Panc1 (cell line): ENCODE measurements at regions not wholly inside any gene's neighbourhood (a gene's known extent, or its start where the extent isn't known, plus 50 kb on each side); places are given as distances from the start of the nearest gene placed in this dataset.
"Not testable (repeated sequence)": the region's sequence is repeated elsewhere in the genome, so short reads cannot be mapped to it uniquely, and the experiment has no call there.

Source experiments
- ATAC-seq: fragments of 200-7000 bp; cut with Tn5 transposase; 2 replicates; pipeline ENCODE4 v1.9.1; 2020; ENCODE audit warnings: mild to moderate bottlenecking, moderate library complexity
- BruUV-seq: library from RNA; stranded (reverse); fragments of 400-500 nt; replicated peaks from 2 replicates; lab custom pipeline; 2021; lab: Mats Ljungman, UMichigan
- CTCF ChIA-PET: fragments of 300-600 bp; sonication (Branson Sonifier 250); formaldehyde crosslinking; loops from one replicate; lab custom pipeline; 2022; ENCODE audit warnings: antibody characterized with exemption; lab: Charles Lee
- POLR2A ChIA-PET: fragments of 300-600 bp; sonication (Branson Sonifier 250); formaldehyde crosslinking; loops from one replicate; lab custom pipeline; 2022; ENCODE audit warnings: antibody characterized with exemption; lab: Charles Lee
- DNase-seq: peaks from one replicate; pipeline ENCODE4 v3.0.0-alpha.2; 2010; ENCODE audit warnings: low read depth, low spot score
- H3K27ac ChIP-seq: 2 replicates; pipeline ENCODE4 v1.5.1; 2011; ENCODE audit warnings: mild to moderate bottlenecking, low read length, inconsistent platforms
- H3K27me3 ChIP-seq: fragments of 200-500 bp; sonication (Bioruptor generic); 2 replicates; pipeline ENCODE4 v1.6.0; 2014; ENCODE audit warnings: low read length, inconsistent platforms; ENCODE audit not compliant: control insufficient read depth, insufficient read depth
- H3K36me3 ChIP-seq: fragments of 200-500 bp; sonication (Bioruptor generic); 2 replicates; pipeline ENCODE4 v1.5.1; 2014; ENCODE audit warnings: inconsistent platforms, mild to moderate bottlenecking, low read length, moderate library complexity; ENCODE audit not compliant: control insufficient read depth, insufficient read depth
- H3K4me1 ChIP-seq: 2 replicates; pipeline ENCODE4 v1.5.1; 2011; ENCODE audit warnings: inconsistent platforms, mild to moderate bottlenecking, low read length, moderate library complexity; ENCODE audit not compliant: control insufficient read depth, insufficient read depth
- H3K4me3 ChIP-seq, 2 experiments: 2 replicates each; pipeline ENCODE4 v1.5.1; 2011 to 2012; ENCODE audit warnings: low read depth in 2 of 2, low read length in 2 of 2, mild to moderate bottlenecking in 2 of 2, inconsistent platforms in 1 of 2, moderate library complexity in 1 of 2
- H3K9me3 ChIP-seq: fragments of 200-500 bp; sonication (Bioruptor generic); 2 replicates; pipeline ENCODE4 v1.5.1; 2014; ENCODE audit warnings: low read depth, mild to moderate bottlenecking, inconsistent platforms, low read length, moderate library complexity; ENCODE audit not compliant: control insufficient read depth, insufficient read depth
- POLR2AphosphoS5 ChIP-seq: IDR thresholded peaks from 2 replicates; pipeline ENCODE4 v1.6.1; 2012; ENCODE audit warnings: mild to moderate bottlenecking, low read depth, low read length, moderate library complexity
- REST ChIP-seq, 2 experiments: IDR thresholded peaks; 2 replicates each; pipeline ENCODE4 v1.6.1; 2011 to 2012; ENCODE audit warnings: low read depth in 2 of 2, control low read depth in 1 of 2, low read length in 1 of 2, mild to moderate bottlenecking in 1 of 2, moderate library complexity in 1 of 2; ENCODE audit not compliant: insufficient read depth in 1 of 2
- SIN3A ChIP-seq: IDR thresholded peaks from 2 replicates; pipeline ENCODE4 v1.6.1; 2012; ENCODE audit warnings: low read depth, mild to moderate bottlenecking, low read length, moderate library complexity, borderline replicate concordance; ENCODE audit not compliant: insufficient read depth
- TCF7L2 ChIP-seq: IDR thresholded peaks from 2 replicates; pipeline ENCODE4 v1.6.1; 2011; ENCODE audit warnings: mild to moderate bottlenecking, low read depth, low read length, inconsistent platforms
- in situ Hi-C: cut with HindIII; loops from 2 replicates; pipeline ENCODE4 v1.10.0; 2016; ENCODE audit warnings: low sequenced_read_pairs, low pct_unique_long_range_greater_than_20kb
- intact Hi-C: fragments of 100-400 bp; cut with micrococcal nuclease; formaldehyde crosslinking; loops from one replicate; pipeline ENCODE4 v1.10.0; 2022; ENCODE audit not compliant: unreplicated experiment
- TF ChIP-seq, protein P1 (sequence below): fragments of 450-650 bp; IDR thresholded peaks from 2 replicates; pipeline ENCODE4 v1.5.1; 2017; ENCODE audit warnings: mild to moderate bottlenecking

- TF ChIP-seq POLR2AphosphoS5, result no peak
- TF ChIP-seq REST (IDR thresholded peaks at IDR 0.05; ENCODE audit: insufficient read depth in 1 of 2, low read depth in 2 of 2, low read length in 1 of 2), result no peak
- TF ChIP-seq, protein P1, sequence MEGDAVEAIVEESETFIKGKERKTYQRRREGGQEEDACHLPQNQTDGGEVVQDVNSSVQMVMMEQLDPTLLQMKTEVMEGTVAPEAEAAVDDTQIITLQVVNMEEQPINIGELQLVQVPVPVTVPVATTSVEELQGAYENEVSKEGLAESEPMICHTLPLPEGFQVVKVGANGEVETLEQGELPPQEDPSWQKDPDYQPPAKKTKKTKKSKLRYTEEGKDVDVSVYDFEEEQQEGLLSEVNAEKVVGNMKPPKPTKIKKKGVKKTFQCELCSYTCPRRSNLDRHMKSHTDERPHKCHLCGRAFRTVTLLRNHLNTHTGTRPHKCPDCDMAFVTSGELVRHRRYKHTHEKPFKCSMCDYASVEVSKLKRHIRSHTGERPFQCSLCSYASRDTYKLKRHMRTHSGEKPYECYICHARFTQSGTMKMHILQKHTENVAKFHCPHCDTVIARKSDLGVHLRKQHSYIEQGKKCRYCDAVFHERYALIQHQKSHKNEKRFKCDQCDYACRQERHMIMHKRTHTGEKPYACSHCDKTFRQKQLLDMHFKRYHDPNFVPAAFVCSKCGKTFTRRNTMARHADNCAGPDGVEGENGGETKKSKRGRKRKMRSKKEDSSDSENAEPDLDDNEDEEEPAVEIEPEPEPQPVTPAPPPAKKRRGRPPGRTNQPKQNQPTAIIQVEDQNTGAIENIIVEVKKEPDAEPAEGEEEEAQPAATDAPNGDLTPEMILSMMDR, result no peak
- TF ChIP-seq TCF7L2, result no peak
- TF ChIP-seq SIN3A, result no peak
- Histone ChIP-seq H3K27me3 (no peaks in the 10 kb centered on the region), H3K27ac (no peak overlapping the region), H3K4me1 (no peaks in the 10 kb centered on the region), H3K4me3 (no peak overlapping the region), H3K36me3 (no peaks in the 10 kb centered on the region), H3K9me3 (no peaks in the 10 kb centered on the region)
- in situ Hi-C loops (no loop called here), intact Hi-C loops (no loop called here)
- ATAC-seq (no peak), DNase-seq (no peak)
- ChIA-PET CTCF (no interaction called here), POLR2A (no interaction called here)
- BruUV-seq, result no TSS peak
These were observed 88.2 kb upstream of the PHACTR1 start for GRCh38 chr6:12628327-12628726.

DNA sequence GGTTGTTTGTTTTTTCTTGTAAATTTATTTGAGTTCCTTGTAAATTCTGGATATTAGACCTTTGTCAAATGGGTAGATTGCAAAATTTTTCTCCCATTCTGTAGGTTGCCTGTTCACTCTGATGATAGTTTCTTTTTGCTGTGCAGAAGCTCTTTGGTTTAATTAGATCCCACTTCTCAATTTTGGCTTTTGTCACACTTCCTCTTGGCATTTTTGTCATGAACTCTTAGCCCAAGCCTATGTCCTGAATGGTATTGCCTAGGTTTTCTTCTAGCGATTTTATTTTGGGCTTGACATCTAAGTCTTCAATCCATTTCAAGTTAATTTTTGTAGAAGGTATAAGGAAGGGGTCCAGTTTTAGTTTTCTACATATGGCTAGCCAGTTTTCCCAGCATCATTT lies 82.8 kb upstream of the PHACTR1 start:
- ATAC-seq, H3K27me3 ChIP-seq, intact Hi-C loops, H3K27ac ChIP-seq, H3K4me3 ChIP-seq, H3K4me1 ChIP-seq, DNase-seq, H3K36me3 ChIP-seq, BruUV-seq, H3K9me3 ChIP-seq, CTCF ChIA-PET, in situ Hi-C loops, POLR2A ChIA-PET: not testable (repeated sequence)

DNA sequence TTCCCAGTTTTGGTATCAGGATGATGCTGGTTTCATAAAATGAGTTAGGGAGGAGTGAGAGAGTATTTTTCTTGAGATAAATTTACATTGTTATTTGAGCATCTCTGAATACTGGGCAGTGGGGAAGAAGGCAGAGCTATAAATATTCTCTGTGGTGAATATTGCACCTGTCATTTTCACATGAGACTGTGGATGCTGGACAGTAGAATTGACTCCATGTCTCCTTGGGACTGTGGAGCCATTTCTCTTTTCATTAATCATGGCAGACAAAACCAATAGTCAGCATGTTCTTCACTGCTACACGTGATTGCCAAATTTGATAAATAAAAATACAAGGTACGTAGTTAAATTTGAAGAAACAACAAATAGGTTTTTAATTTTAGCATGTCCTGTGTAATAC lies 81.2 kb upstream of the PHACTR1 start:
- POLR2A ChIA-PET, result no interaction called here
- H3K27ac ChIP-seq, result no peak overlapping the region
- H3K9me3 ChIP-seq, result peaks cover 3% of the 10 kb centered on the region; the same call in 1 of the 2 replicates
- H3K4me1 ChIP-seq, result no peaks in the 10 kb centered on the region
- no peaks in the 10 kb centered on the region for H3K36me3 ChIP-seq
- in situ Hi-C loops (no loop called here), intact Hi-C loops (no loop called here)
- ATAC-seq (no peak), DNase-seq (no peak)
- no TSS peak for BruUV-seq
- 0 out of 2 replicates have a peak, but pooled peaks cover 2% of the 10 kb centered on the region for H3K27me3 ChIP-seq
- TF ChIP-seq POLR2AphosphoS5 (no peak), SIN3A (no peak), REST (IDR thresholded peaks at IDR 0.05; ENCODE audit: insufficient read depth in 1 of 2, low read depth in 2 of 2, low read length in 1 of 2) (no peak), TCF7L2 (no peak)
- TF ChIP-seq, protein P1, result no peak
- H3K4me3 ChIP-seq, result no peak overlapping the region
- CTCF ChIA-PET, result no interaction called here
